SU-DHL-6 (cell line): ENCODE measurements at regions not wholly inside any gene's neighbourhood (a gene's known extent, or its start where the extent isn't known, plus 50 kb on each side); places are given as distances from the start of the nearest gene placed in this dataset.

Experiments
- H2AFZ ChIP-seq: fragments of 200-600 bp; sonication (generic); 2 replicates; pipeline ENCODE4 v1.6.1; 2014; ENCODE audit warnings: low read depth, mild to moderate bottlenecking, moderate library complexity, mixed read lengths, antibody characterized with exemption, low read length; ENCODE audit not compliant: severe bottlenecking
- H3F3A ChIP-seq: fragments of 200-600 bp; shearing (Covaris generic); 2 replicates; pipeline ENCODE4 v1.6.0; 2016; ENCODE audit warnings: antibody characterized with exemption, mild to moderate bottlenecking; ENCODE audit not compliant: insufficient read depth
- H3K27ac ChIP-seq: fragments of 200-600 bp; sonication (generic); 2 replicates; pipeline ENCODE4 v1.5.1; 2016; ENCODE audit warnings: low read depth, mild to moderate bottlenecking, low read length, moderate library complexity, mixed read lengths
- H3K27me3 ChIP-seq: fragments of 200-600 bp; sonication (generic), shearing (Covaris generic); 2 replicates; pipeline ENCODE4 v1.6.0; 2014; ENCODE audit warnings: mild to moderate bottlenecking, low read length
- H3K36me3 ChIP-seq: fragments of 200-600 bp; sonication (generic); 2 replicates; pipeline ENCODE4 v1.6.1; 2014; ENCODE audit warnings: mild to moderate bottlenecking, low read length, mixed read lengths
- H3K4me2 ChIP-seq: fragments of 300-600, 200-600 bp; shearing (Covaris generic), sonication (generic); 2 replicates; pipeline ENCODE4 v1.6.0; 2014; ENCODE audit warnings: low read length, low read depth, mild to moderate bottlenecking; ENCODE audit not compliant: poor library complexity, severe bottlenecking
- H3K4me3 ChIP-seq: fragments of 200-600 bp; sonication (generic); 2 replicates; pipeline ENCODE4 v1.5.1; 2014; ENCODE audit warnings: antibody characterized with exemption, low read length, mild to moderate bottlenecking, mixed read lengths; ENCODE audit not compliant: insufficient read depth, poor library complexity, severe bottlenecking
- H3K79me2 ChIP-seq: fragments of 200-600 bp; sonication (generic); 2 replicates; pipeline ENCODE4 v1.6.1; 2014; ENCODE audit warnings: mild to moderate bottlenecking, low read length, moderate library complexity; ENCODE audit not compliant: insufficient read depth
- H3K9ac ChIP-seq: fragments of 200-600 bp; sonication (generic); 2 replicates; pipeline ENCODE4 v1.7.0; 2014; ENCODE audit warnings: mild to moderate bottlenecking, low read length
- H3K9me2 ChIP-seq: fragments of 200-600 bp; sonication (generic); replicated peaks from 2 replicates; pipeline ENCODE4 v1.6.1; 2014; ENCODE audit warnings: low read length; ENCODE audit not compliant: insufficient read depth
- H3K9me3 ChIP-seq: fragments of 200-600 bp; sonication (generic); 2 replicates; pipeline ENCODE4 v1.6.1; 2014; ENCODE audit warnings: low read length, mixed read lengths; ENCODE audit not compliant: insufficient read depth
- H4K20me1 ChIP-seq: fragments of 200-600 bp; sonication (generic); 2 replicates; pipeline ENCODE4 v1.6.1; 2014; ENCODE audit warnings: low read depth, mild to moderate bottlenecking, antibody characterized with exemption, low read length, moderate library complexity, mixed read lengths
- EZH2phosphoT487 ChIP-seq: fragments of 200-600 bp; sonication (generic), shearing (Covaris generic); conservative IDR thresholded peaks from 2 replicates; pipeline ENCODE4 v1.6.1; 2018; ENCODE audit warnings: mild to moderate bottlenecking, antibody characterized with exemption, low read length, moderate library complexity, mixed read lengths
- TF ChIP-seq, protein P1 (sequence below): fragments of 200-600 bp; sonication (generic); IDR thresholded peaks from one replicate; pipeline ENCODE4 v1.5.1; 2017; ENCODE audit warnings: antibody characterized with exemption, mild to moderate bottlenecking, low read length, moderate library complexity; ENCODE audit not compliant: insufficient read depth, poor library complexity, severe bottlenecking

GRCh38 chr16:63080746-63081145, 1044.5 kb upstream of the CDH8 start:
- Histone ChIP-seq H4K20me1 (no peaks in the 10 kb centered on the region), H3K36me3 (no peaks in the 10 kb centered on the region), H3K27ac (no peak overlapping the region), H3F3A (no peaks in the 10 kb centered on the region), H3K79me2 (no peaks in the 10 kb centered on the region), H2AFZ (no peak overlapping the region), H3K9me2 (no peaks in the 10 kb centered on the region), H3K9me3 (no peaks in the 10 kb centered on the region), H3K4me3 (no peak overlapping the region), H3K4me2 (no peak overlapping the region), H3K27me3 (no peaks in the 10 kb centered on the region), H3K9ac (no peak overlapping the region)
- TF ChIP-seq EZH2phosphoT487 = no peak
- TF ChIP-seq, protein P1, sequence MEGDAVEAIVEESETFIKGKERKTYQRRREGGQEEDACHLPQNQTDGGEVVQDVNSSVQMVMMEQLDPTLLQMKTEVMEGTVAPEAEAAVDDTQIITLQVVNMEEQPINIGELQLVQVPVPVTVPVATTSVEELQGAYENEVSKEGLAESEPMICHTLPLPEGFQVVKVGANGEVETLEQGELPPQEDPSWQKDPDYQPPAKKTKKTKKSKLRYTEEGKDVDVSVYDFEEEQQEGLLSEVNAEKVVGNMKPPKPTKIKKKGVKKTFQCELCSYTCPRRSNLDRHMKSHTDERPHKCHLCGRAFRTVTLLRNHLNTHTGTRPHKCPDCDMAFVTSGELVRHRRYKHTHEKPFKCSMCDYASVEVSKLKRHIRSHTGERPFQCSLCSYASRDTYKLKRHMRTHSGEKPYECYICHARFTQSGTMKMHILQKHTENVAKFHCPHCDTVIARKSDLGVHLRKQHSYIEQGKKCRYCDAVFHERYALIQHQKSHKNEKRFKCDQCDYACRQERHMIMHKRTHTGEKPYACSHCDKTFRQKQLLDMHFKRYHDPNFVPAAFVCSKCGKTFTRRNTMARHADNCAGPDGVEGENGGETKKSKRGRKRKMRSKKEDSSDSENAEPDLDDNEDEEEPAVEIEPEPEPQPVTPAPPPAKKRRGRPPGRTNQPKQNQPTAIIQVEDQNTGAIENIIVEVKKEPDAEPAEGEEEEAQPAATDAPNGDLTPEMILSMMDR = no peak

DNA sequence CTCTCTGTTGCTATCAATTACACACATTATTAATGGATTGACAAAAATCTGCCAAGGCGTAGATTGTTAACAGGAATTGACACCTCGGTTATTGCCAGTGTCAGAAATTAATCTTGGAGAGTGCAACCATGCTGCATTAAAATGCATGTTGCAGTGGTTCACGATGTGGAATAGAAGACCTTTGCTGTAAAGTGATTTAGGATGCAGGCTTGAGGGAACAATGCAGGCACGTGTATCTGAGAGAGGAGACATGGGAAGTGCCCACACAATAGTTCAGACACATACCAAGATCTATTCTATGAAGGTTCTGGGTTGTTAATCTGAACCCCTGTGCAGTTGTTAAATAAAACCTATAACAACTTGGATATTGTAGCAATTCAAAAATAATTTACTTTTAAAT, 1032.8 kb upstream of the CDH8 start:
- TF ChIP-seq, protein P1 = no peak
- TF ChIP-seq EZH2phosphoT487 = no peak
- H3K4me2 ChIP-seq = no peak overlapping the region
- H3K79me2 ChIP-seq = no peaks in the 10 kb centered on the region
- H3K4me3 ChIP-seq = no peak overlapping the region
- no peaks in the 10 kb centered on the region for H3F3A ChIP-seq
- no peak overlapping the region for H3K9ac ChIP-seq
- no peaks in the 10 kb centered on the region for H3K9me3 ChIP-seq
- H3K36me3 ChIP-seq = no peaks in the 10 kb centered on the region
- no peaks in the 10 kb centered on the region for H3K27me3 ChIP-seq
- no peak overlapping the region for H2AFZ ChIP-seq
- H3K27ac ChIP-seq = no peak overlapping the region
- H3K9me2 ChIP-seq = no peaks in the 10 kb centered on the region
- no peaks in the 10 kb centered on the region for H4K20me1 ChIP-seq

- no peak overlapping the region for H2AFZ ChIP-seq
- H3K9me3 ChIP-seq = no peaks in the 10 kb centered on the region
- H3K9ac ChIP-seq = no peak overlapping the region
- H3F3A ChIP-seq = no peaks in the 10 kb centered on the region
- H3K79me2 ChIP-seq = no peaks in the 10 kb centered on the region
- no peak overlapping the region for H3K4me2 ChIP-seq
- H3K36me3 ChIP-seq = no peaks in the 10 kb centered on the region
- H4K20me1 ChIP-seq = no peaks in the 10 kb centered on the region
- H3K27me3 ChIP-seq = no peaks in the 10 kb centered on the region
- TF ChIP-seq, protein P1 = no peak
- TF ChIP-seq EZH2phosphoT487 = no peak
- H3K9me2 ChIP-seq = no peaks in the 10 kb centered on the region
- no peak overlapping the region for H3K27ac ChIP-seq
- no peak overlapping the region for H3K4me3 ChIP-seq
Measured at GRCh38 chr16:63067141-63067540, 1030.9 kb upstream of the CDH8 start.

- no peak overlapping the region for H3K27ac ChIP-seq
Measured at GRCh38 chr16:63066552-63066951, 1030.3 kb upstream of the CDH8 start.

More at GRCh38 chr16:63066552-63066951, 1030.3 kb upstream of the CDH8 start:
- Histone ChIP-seq H3K9me2 (no peaks in the 10 kb centered on the region), H3K4me2 (no peak overlapping the region), H3K9ac (no peak overlapping the region), H3F3A (no peaks in the 10 kb centered on the region), H4K20me1 (no peaks in the 10 kb centered on the region), H3K79me2 (no peaks in the 10 kb centered on the region), H3K4me3 (no peak overlapping the region), H2AFZ (no peak overlapping the region), H3K36me3 (no peaks in the 10 kb centered on the region), H3K27me3 (no peaks in the 10 kb centered on the region), H3K9me3 (no peaks in the 10 kb centered on the region)
- TF ChIP-seq, protein P1 = no peak
- no peak for TF ChIP-seq EZH2phosphoT487
